OCI-LY3 (cell line): ENCODE measurements at regions not wholly inside any gene's neighbourhood (a gene's known extent, or its start where the extent isn't known, plus 50 kb on each side); places are given as distances from the start of the nearest gene placed in this dataset.

ENCODE experiments used
- H2AFZ ChIP-seq: fragments of 200-600, 300-600 bp; shearing (Covaris generic); 2 replicates; pipeline ENCODE4 v1.6.0; 2014; ENCODE audit warnings: antibody characterized with exemption, low read depth, low read length
- H3K27ac ChIP-seq: fragments of 200-600, 300-600 bp; sonication (generic); 2 replicates; pipeline ENCODE4 v1.5.1; 2014; ENCODE audit warnings: mild to moderate bottlenecking, low read length, moderate library complexity, mixed read lengths
- H3K27me3 ChIP-seq: fragments of 200-600, 300-600 bp; sonication (generic); 2 replicates; pipeline ENCODE4 v1.6.1; 2014; ENCODE audit warnings: low read depth, low read length, mixed read lengths
- H3K36me3 ChIP-seq: fragments of 200-600, 300-600 bp; sonication (generic); replicated peaks from 2 replicates; pipeline ENCODE3; 2014; ENCODE audit warnings: low read depth, low read length, mixed read lengths
- H3K4me1 ChIP-seq: fragments of 300-600, 200-600 bp; sonication (generic); 2 replicates; pipeline ENCODE4 v1.6.1; 2014; ENCODE audit warnings: low read length, mixed read lengths
- H3K4me2 ChIP-seq: fragments of 200-600, 300-600 bp; sonication (generic); 2 replicates; pipeline ENCODE4 v1.6.1; 2014; ENCODE audit warnings: low read length, mixed read lengths
- H3K4me3 ChIP-seq: fragments of 300-600, 200-600 bp; sonication (generic); 2 replicates; pipeline ENCODE4 v1.5.1; 2014; ENCODE audit warnings: antibody characterized with exemption, mild to moderate bottlenecking, low read length, moderate library complexity
- H3K79me2 ChIP-seq: fragments of 300-600, 200-600 bp; shearing (Covaris generic); 2 replicates; pipeline ENCODE4 v1.6.1; 2014; ENCODE audit warnings: mild to moderate bottlenecking, low read length, mixed read lengths
- H3K9ac ChIP-seq: fragments of 300-600, 200-600 bp; shearing (Covaris generic); 2 replicates; pipeline ENCODE4 v1.6.0; 2014; ENCODE audit warnings: mild to moderate bottlenecking, low read length, moderate library complexity
- H3K9me3 ChIP-seq: fragments of 200-600, 300-600 bp; shearing (Covaris generic); 2 replicates; pipeline ENCODE4 v1.6.1; 2014; ENCODE audit warnings: low read length, mixed read lengths; ENCODE audit not compliant: insufficient read depth
- H4K20me1 ChIP-seq: fragments of 200-600, 300-600 bp; sonication (generic); 2 replicates; pipeline ENCODE4 v1.6.1; 2016; ENCODE audit warnings: low read length, mixed read lengths; ENCODE audit not compliant: insufficient read depth
- CTCF ChIP-seq: fragments of 200-600, 300-600 bp; sonication (generic); IDR thresholded peaks from 2 replicates; pipeline ENCODE4 v1.5.1; 2014; ENCODE audit warnings: antibody characterized with exemption, low read length, low read depth
- EZH2phosphoT487 ChIP-seq: fragments of 200-600 bp; shearing (Covaris generic); IDR thresholded peaks from 2 replicates; pipeline ENCODE4 v1.6.1; 2018; ENCODE audit warnings: antibody characterized with exemption, mixed run types, low read depth

- no peaks in the 10 kb centered on the region for H3K36me3 ChIP-seq
- no peak overlapping the region for H2AFZ ChIP-seq
- H3K79me2 ChIP-seq, result no peaks in the 10 kb centered on the region
- H3K9me3 ChIP-seq, result no peaks in the 10 kb centered on the region
- TF ChIP-seq CTCF, result no peak
- no peak for TF ChIP-seq EZH2phosphoT487
- H3K27me3 ChIP-seq, result peaks cover 12% of the 10 kb centered on the region; the same call in 1 of the 2 replicates
- H3K4me2 ChIP-seq, result no peak overlapping the region
- peaks cover 7% of the 10 kb centered on the region for H3K4me1 ChIP-seq
- no peak overlapping the region for H3K27ac ChIP-seq
- H3K9ac ChIP-seq, result no peak overlapping the region
- no peak overlapping the region for H3K4me3 ChIP-seq
- H4K20me1 ChIP-seq, result no peaks in the 10 kb centered on the region
These were observed 162.7 kb downstream of the LY86 start for GRCh38 chr6:6751266-6751596.

- H3K4me1 ChIP-seq, result peaks cover 7% of the 10 kb centered on the region
- H3K36me3 ChIP-seq, result no peaks in the 10 kb centered on the region
- H2AFZ ChIP-seq, result no peak overlapping the region
- no peak overlapping the region for H3K4me2 ChIP-seq
- no peak overlapping the region for H3K9ac ChIP-seq
- no peak for TF ChIP-seq EZH2phosphoT487
- no peak for TF ChIP-seq CTCF
- no peaks in the 10 kb centered on the region for H4K20me1 ChIP-seq
- H3K79me2 ChIP-seq, result no peaks in the 10 kb centered on the region
- H3K4me3 ChIP-seq, result no peak overlapping the region
- H3K9me3 ChIP-seq, result no peaks in the 10 kb centered on the region
- peaks cover 12% of the 10 kb centered on the region; the same call in 1 of the 2 replicates for H3K27me3 ChIP-seq
- no peak overlapping the region for H3K27ac ChIP-seq
These were observed 163.1 kb downstream of the LY86 start for GRCh38 chr6:6751619-6752023.

- H3K9ac ChIP-seq, result no peak overlapping the region
- no peak for TF ChIP-seq CTCF
- no peak for TF ChIP-seq EZH2phosphoT487
These were observed 163.6 kb downstream of the LY86 start for GRCh38 chr6:6752129-6752528.

DNA sequence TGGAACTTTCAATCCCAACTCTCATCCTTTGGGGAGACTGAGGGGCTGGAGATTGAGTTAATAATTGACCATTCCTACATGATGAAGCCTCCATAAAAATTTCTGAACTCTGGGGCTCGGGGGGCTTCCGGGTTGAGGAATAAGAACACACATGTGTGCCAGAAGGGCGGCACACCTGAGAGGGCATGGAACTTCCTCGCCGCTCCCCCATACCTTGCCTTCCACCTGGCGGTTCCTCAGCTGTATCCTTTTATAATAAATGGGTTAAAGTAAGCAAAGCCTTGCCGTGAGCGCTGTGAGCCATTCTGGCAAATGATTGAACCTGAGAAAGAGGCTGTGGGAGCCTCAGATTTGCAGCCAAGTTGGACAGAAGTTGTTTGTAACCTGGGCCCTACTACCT, 164.8 kb downstream of the LY86 start:
- Histone ChIP-seq H4K20me1 (no peaks in the 10 kb centered on the region), H3K4me3 (no peak overlapping the region), H3K4me1 (peaks cover 7% of the 10 kb centered on the region), H3K79me2 (no peaks in the 10 kb centered on the region), H3K36me3 (no peaks in the 10 kb centered on the region), H3K9ac (no peak overlapping the region), H3K27ac (no peak overlapping the region), H3K4me2 (no peak overlapping the region), H3K27me3 (peaks cover 12% of the 10 kb centered on the region; the same call in 1 of the 2 replicates), H3K9me3 (no peaks in the 10 kb centered on the region), H2AFZ (no peak overlapping the region)
- TF ChIP-seq EZH2phosphoT487 (no peak), CTCF (no peak)

More at GRCh38 chr6:6752129-6752528, 163.6 kb downstream of the LY86 start:
- Histone ChIP-seq H3K36me3 (no peaks in the 10 kb centered on the region), H3K27me3 (peaks cover 12% of the 10 kb centered on the region; the same call in 1 of the 2 replicates), H3K79me2 (no peaks in the 10 kb centered on the region), H3K4me2 (no peak overlapping the region), H3K4me1 (peaks cover 7% of the 10 kb centered on the region), H2AFZ (no peak overlapping the region), H3K27ac (no peak overlapping the region), H4K20me1 (no peaks in the 10 kb centered on the region), H3K9me3 (no peaks in the 10 kb centered on the region), H3K4me3 (no peak overlapping the region)
